CD14-positive monocyte (primary cell): ENCODE measurements at regions not wholly inside any gene's neighbourhood (a gene's known extent, or its start where the extent isn't known, plus 50 kb on each side); places are given as distances from the start of the nearest gene placed in this dataset.

ENCODE experiments used
- DNase-seq, 3 donors: peaks; one replicate each; pipeline ENCODE4 v3.0.0-alpha.2; 2011 to 2022
- H2AFZ ChIP-seq: 2 replicates; pipeline ENCODE4 v1.6.0; 2012; ENCODE audit warnings: mild to moderate bottlenecking, low read depth, low read length, inconsistent platforms; ENCODE audit not compliant: insufficient read depth, poor library complexity, severe bottlenecking
- H3K27ac ChIP-seq, 2 donors: 1 replicate in 1 of 2; 2 replicates in 1 of 2; pipeline ENCODE4 v1.5.1; 2012 to 2013; ENCODE audit warnings: low read length in 2 of 2, control low read depth in 1 of 2, inconsistent platforms in 1 of 2, low read depth in 1 of 2, mild to moderate bottlenecking in 1 of 2
- H3K27me3 ChIP-seq, 2 donors: one replicate each; pipeline versions ENCODE4 v1.6.0 to v1.6.1; 2011 to 2013; ENCODE audit warnings: low read length in 2 of 2; ENCODE audit not compliant: control insufficient read depth in 2 of 2, insufficient read depth in 2 of 2
- H3K36me3 ChIP-seq, 2 donors: replicated peaks in 1 of 2; 1 replicate in 1 of 2; 2 replicates in 1 of 2; pipeline versions ENCODE4 v1.5.1 to v1.6.1; 2012 to 2013; ENCODE audit warnings: low read length in 2 of 2, control low read depth in 1 of 2, inconsistent platforms in 1 of 2, mild to moderate bottlenecking in 1 of 2; ENCODE audit not compliant: insufficient read depth in 2 of 2, control insufficient read depth in 1 of 2
- H3K4me1 ChIP-seq, 2 donors: 1 replicate in 1 of 2; 2 replicates in 1 of 2; pipeline versions ENCODE4 v1.5.1 to v1.6.1; 2012 to 2013; ENCODE audit warnings: low read length in 2 of 2, control low read depth in 1 of 2, inconsistent platforms in 1 of 2, mild to moderate bottlenecking in 1 of 2, moderate library complexity in 1 of 2; ENCODE audit not compliant: insufficient read depth in 2 of 2, control insufficient read depth in 1 of 2
- H3K4me2 ChIP-seq: replicated peaks from 2 replicates; pipeline ENCODE3; 2012; ENCODE audit warnings: low read length, moderate library complexity, mild to moderate bottlenecking; ENCODE audit not compliant: poor library complexity, severe bottlenecking; ENCODE audit errors: extremely low read depth
- H3K4me3 ChIP-seq, 3 experiments: fragments of 200-600 bp in 1 of 3; sonication (generic) in 1 of 3; replicated peaks in 1 of 3; 1 replicate in 2 of 3; 2 replicates in 1 of 3; pipeline ENCODE4 v1.5.1; 2011 to 2013; ENCODE audit warnings: low read length in 3 of 3, mild to moderate bottlenecking in 3 of 3, control low read depth in 2 of 3, low read depth in 2 of 3, inconsistent platforms in 1 of 3, moderate library complexity in 1 of 3
- H3K79me2 ChIP-seq: 2 replicates; pipeline ENCODE4 v1.6.0; 2012; ENCODE audit warnings: mild to moderate bottlenecking, control low read depth, inconsistent platforms, low read length, moderate library complexity; ENCODE audit not compliant: insufficient read depth
- H3K9ac ChIP-seq: 2 replicates; pipeline ENCODE4 v1.6.0; 2017; ENCODE audit warnings: low read length, mild to moderate bottlenecking; ENCODE audit not compliant: insufficient read depth, poor library complexity, severe bottlenecking
- H3K9me3 ChIP-seq, 2 donors: replicated peaks in 1 of 2; 1 replicate in 1 of 2; 2 replicates in 1 of 2; pipeline versions ENCODE4 v1.5.1 to v1.6.1; 2012 to 2013; ENCODE audit warnings: low read length in 2 of 2, control low read depth in 1 of 2; ENCODE audit not compliant: control insufficient read depth in 1 of 2, insufficient read depth in 1 of 2
- H4K20me1 ChIP-seq: 2 replicates; pipeline ENCODE4 v1.6.0; 2012; ENCODE audit warnings: mild to moderate bottlenecking, low read length, control low read depth, moderate library complexity; ENCODE audit not compliant: insufficient read depth
- H3K27ac Mint-ChIP-seq, 7 donors: one replicate each; pipeline ENCODE4 v1.8.0; 2020; ENCODE audit warnings: mild to moderate bottlenecking in 7 of 7, mixed read lengths in 7 of 7, moderate library complexity in 6 of 7, inconsistent platforms in 2 of 7
- H3K27me3 Mint-ChIP-seq, 3 donors: one replicate each; pipeline ENCODE4 v1.8.0; 2021 to 2022; ENCODE audit warnings: low read depth in 3 of 3, mild to moderate bottlenecking in 3 of 3, mixed read lengths in 3 of 3, moderate library complexity in 3 of 3, inconsistent platforms in 1 of 3
- H3K36me3 Mint-ChIP-seq, 2 donors: one replicate each; pipeline ENCODE4 v1.8.0; 2020; ENCODE audit warnings: mixed read lengths in 2 of 2, inconsistent platforms in 1 of 2, mild to moderate bottlenecking in 1 of 2
- H3K4me1 Mint-ChIP-seq: one replicate; pipeline ENCODE4 v1.8.0; 2020; ENCODE audit warnings: mild to moderate bottlenecking, mixed read lengths
- H3K4me3 Mint-ChIP-seq, 2 donors: one replicate each; pipeline ENCODE4 v1.8.0; 2020; ENCODE audit warnings: mild to moderate bottlenecking in 2 of 2, mixed read lengths in 2 of 2, moderate library complexity in 1 of 2
- H3K9me3 Mint-ChIP-seq, 7 donors: one replicate each; pipeline ENCODE4 v1.8.0; 2020 to 2022; ENCODE audit warnings: mixed read lengths in 7 of 7, mild to moderate bottlenecking in 6 of 7, moderate library complexity in 6 of 7, inconsistent platforms in 2 of 7
- WGBS: methylation state at CpG from one replicate; pipeline ENCODE4 v1.1.5; 2013; ENCODE audit warnings: missing lambda C conversion rate; ENCODE audit not compliant: insufficient coverage; 5-methylcytosine and 5-hydroxymethylcytosine counted together
- intact Hi-C, 2 donors: fragments of 100-400 bp; cut with micrococcal nuclease; formaldehyde crosslinking; loops; one replicate each; pipeline versions ENCODE4 v1.15.0 to v1.15.1; 2023
- TF ChIP-seq, protein P1 (sequence below): fragments of 200-600 bp; IDR thresholded peaks from one replicate; pipeline ENCODE4 v1.8.0; 2022; ENCODE audit warnings: antibody characterized with exemption, mild to moderate bottlenecking

DNA sequence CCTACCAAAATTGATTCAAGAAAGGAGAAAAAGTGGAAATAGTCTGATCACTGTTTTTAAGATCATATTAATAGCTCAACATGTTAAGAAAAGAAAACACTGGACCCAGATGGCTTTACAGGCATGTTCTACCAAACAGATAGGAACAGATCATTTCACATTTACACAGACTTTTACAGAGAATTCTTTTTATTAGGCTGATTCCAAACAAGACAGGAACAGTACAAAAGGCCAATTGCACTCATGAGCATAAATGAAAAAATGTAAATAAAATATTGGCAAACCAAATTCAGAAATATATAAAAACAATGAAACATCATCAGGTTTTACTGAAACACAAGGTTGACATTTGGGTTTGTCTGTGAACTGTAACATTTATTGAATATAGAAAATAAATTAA is 106.5 kb downstream of the WNT5A start:
- TF ChIP-seq, protein P1, sequence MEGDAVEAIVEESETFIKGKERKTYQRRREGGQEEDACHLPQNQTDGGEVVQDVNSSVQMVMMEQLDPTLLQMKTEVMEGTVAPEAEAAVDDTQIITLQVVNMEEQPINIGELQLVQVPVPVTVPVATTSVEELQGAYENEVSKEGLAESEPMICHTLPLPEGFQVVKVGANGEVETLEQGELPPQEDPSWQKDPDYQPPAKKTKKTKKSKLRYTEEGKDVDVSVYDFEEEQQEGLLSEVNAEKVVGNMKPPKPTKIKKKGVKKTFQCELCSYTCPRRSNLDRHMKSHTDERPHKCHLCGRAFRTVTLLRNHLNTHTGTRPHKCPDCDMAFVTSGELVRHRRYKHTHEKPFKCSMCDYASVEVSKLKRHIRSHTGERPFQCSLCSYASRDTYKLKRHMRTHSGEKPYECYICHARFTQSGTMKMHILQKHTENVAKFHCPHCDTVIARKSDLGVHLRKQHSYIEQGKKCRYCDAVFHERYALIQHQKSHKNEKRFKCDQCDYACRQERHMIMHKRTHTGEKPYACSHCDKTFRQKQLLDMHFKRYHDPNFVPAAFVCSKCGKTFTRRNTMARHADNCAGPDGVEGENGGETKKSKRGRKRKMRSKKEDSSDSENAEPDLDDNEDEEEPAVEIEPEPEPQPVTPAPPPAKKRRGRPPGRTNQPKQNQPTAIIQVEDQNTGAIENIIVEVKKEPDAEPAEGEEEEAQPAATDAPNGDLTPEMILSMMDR = no peak
- H3K4me3 ChIP-seq = no peak overlapping the region
- H3K36me3 Mint-ChIP-seq = no peaks in the 10 kb centered on the region
- H3K4me3 Mint-ChIP-seq = no peak overlapping the region
- no peaks in the 10 kb centered on the region for H4K20me1 ChIP-seq
- intact Hi-C loops = no loop called here
- DNase-seq = no peak
- no peaks in the 10 kb centered on the region for H3K79me2 ChIP-seq
- no peaks in the 10 kb centered on the region for H3K36me3 ChIP-seq
- H3K27me3 Mint-ChIP-seq = peaks cover 0 to 3% (median 0%) of the 10 kb centered on the region in 3 donors
- H3K9ac ChIP-seq = no peak overlapping the region
- peaks cover 0 to 8% (median 0%) of the 10 kb centered on the region in 7 donors for H3K9me3 Mint-ChIP-seq
- H3K27ac Mint-ChIP-seq = no peak overlapping the region
- no peak overlapping the region for H3K27ac ChIP-seq
- H3K4me2 ChIP-seq = no peak overlapping the region
- no peaks in the 10 kb centered on the region for H3K27me3 ChIP-seq
- H2AFZ ChIP-seq = no peak overlapping the region
- H3K4me1 ChIP-seq = no peaks in the 10 kb centered on the region
- no peaks in the 10 kb centered on the region for H3K4me1 Mint-ChIP-seq
- peaks cover 0 to 2% of the 10 kb centered on the region in 2 donors for H3K9me3 ChIP-seq

DNA sequence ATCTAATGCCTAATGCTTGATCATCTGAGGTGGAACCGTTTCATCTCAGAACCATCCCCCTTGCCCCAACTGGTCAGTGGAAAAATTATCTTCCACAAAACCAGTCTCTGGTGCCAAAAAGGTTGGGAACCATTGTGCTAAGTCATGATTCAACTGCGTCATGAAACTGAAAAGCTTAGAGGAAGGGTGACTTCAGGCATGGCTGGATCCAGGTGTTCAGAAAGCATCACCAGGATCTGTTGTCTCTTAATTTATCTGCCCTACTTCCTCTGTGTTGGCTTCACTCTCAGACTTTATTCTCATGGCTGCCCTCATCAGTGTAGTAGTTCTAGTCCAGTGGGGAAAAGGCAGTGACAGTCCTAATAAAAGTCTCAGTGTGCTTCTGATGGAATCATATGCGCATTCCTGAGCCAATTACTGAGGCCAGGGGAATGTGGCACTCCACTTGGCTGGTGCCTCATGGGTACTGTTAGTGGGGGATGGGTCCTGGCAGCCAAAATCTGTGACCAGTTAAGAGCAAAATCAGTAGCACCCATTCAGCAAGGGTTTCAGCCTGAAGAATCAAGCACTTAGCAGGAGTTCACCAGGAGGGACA is 110.3 kb downstream of the WNT5A start:
- Histone ChIP-seq H3K79me2 (no peaks in the 10 kb centered on the region), H3K27me3 (no peaks in the 10 kb centered on the region), H3K9me3 (peaks cover 0 to 7% of the 10 kb centered on the region in 2 donors), H2AFZ (no peak overlapping the region), H3K4me3 (no peak overlapping the region), H3K36me3 (no peaks in the 10 kb centered on the region), H3K4me2 (no peak overlapping the region), H3K4me1 (no peaks in the 10 kb centered on the region), H4K20me1 (no peaks in the 10 kb centered on the region), H3K9ac (no peak overlapping the region), H3K27ac (no peak overlapping the region)
- DNase-seq = no peak
- Mint-ChIP-seq H3K4me1 (no peaks in the 10 kb centered on the region), H3K27me3 (peaks cover 0 to 3% (median 0%) of the 10 kb centered on the region in 3 donors), H3K4me3 (no peak overlapping the region), H3K9me3 (peaks cover 0 to 9% (median 3%) of the 10 kb centered on the region in 7 donors), H3K36me3 (no peaks in the 10 kb centered on the region), H3K27ac (no peak overlapping the region)
- TF ChIP-seq, protein P1 = no peak
- intact Hi-C loops = no loop called here
- 100% methylated on average over 1 of the region's 3 CpGs for WGBS
